ENCODE measurements at regions not wholly inside any gene's neighbourhood (a gene's known extent, or its start where the extent isn't known, plus 50 kb on each side); places are given as distances from the start of the nearest gene placed in this dataset.
"Not testable (repeated sequence)": the region's sequence is repeated elsewhere in the genome, so short reads cannot be mapped to it uniquely, and the experiment has no call there.

DNA sequence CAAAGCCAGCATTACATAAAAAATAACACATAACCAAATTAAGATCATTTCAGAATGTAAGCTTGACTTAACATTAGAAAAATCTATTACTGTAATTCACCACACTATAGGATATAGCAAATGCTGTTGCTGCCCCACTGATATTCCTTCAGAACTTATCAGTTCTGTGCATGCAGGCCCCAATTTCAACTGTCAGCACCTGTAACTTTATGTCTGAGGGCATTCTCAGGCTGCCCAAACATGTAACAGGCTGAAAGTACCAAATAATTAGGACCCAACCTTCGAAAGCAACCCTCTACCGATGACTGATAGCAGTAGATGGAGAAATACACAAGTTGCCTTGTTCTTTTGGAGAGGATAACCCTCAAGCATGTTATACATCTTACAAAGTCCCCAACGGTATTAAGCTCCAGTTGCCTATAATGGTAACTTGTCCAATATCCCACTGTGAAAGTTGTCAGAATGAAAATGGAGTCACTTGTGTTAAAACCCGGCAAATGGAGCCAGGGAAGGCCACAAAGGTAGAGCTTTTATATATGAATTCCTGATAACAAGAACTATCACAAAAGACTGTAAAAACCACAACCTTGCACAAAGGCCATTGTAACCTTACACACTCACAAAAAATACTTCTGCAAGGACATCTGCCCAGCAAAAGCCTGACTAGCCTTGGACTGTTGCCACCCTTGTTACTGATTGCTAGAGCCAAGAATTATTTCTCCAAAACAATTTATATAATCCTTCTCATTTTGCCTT is 66.9 kb upstream of the ZNF746 start:
- no peak for DNase-seq (ENCODE audit: low spot score)

DNA sequence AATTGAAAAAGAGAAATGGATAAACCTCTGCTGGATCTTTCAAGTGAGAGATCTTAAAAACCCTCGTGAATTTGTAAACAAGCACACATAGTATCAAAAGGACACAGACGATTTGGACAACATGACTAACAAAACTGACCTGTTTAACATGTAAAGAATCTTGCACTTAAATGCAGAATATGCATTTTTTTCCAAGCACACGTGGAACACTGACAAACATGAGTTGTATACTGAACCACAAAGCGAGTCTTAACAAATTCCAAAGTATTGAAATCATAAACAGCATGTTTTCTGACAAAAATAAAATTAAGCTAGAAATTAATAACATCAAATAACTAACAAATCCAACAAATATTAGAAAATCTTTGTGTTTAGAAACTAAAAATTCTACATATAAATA is 65.0 kb upstream of the ZNF746 start:
- no peak for DNase-seq (ENCODE audit: low spot score)

DNA sequence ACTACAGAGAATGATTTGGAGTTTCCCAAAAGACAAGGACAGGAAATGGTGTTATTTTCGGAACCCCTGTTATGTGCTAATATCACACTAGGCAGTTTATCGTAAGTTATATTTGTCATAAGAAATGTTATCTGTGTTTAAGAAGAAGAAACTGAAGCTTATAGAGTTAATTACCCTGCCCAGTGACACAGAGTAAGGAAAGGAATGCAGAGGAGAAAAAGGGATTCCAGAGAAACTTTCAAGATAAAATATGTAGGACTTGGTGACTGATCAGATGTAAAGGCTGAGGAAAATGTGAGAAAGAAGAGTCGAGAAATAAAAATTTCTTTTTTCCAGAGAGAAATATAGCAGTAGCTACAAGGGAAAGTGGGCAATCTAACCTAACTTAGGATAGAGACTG is 63.5 kb upstream of the ZNF746 start:
- DNase-seq (ENCODE audit: low spot score): no peak

DNA sequence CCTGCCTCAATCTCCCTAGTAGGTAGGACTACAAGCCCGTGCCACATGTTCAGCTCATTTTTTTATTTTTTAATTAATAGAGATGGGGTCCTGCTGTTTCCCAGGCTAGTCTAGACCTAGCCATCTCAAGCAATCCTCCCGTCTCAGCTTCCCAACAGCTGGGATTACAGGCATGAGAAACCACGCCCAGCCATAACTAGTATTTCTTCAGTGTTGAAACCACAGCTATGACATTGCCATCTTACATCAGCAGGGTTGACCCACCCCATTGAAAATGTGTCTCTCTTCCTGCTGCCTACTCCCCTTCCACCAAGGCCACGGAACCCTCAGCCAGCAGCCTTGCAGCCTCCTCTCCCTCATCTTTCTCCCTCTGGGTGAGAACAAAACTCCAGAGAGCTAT is 62.1 kb upstream of the ZNF746 start:
- no peak for DNase-seq (ENCODE audit: low spot score)

DNA sequence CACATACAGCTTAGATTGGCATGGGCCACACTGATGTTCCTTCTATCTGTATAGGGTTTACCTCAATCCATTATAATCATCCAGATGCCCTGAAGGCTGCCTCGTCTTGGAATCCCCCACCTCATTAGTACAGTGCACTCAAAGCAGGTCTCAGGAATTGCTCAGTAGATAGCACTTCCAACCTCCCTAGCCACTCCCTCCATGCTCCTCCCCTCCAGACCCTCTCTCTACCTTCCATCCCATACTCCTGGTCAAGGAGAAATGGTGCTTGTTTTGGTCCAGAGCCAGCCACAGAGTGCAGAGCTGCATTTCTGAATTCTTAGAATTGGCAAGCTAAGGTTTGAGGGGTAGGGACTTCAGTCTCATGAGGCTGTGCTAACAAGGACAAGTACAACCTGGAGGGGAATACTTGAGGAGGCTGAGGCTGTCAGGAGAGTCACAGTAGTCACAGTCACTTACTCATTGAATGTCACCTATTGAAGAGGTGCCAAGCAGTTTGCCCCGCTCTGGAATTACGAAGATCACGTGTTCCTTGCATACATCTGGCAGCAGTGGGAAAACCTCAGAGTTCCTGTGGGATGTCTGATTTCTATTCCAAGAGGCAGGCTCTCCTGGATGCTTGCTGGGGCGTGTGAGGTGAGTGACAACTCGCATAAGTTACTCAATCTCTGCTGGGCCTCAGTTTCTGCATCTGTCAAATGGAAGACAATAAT is 60.7 kb upstream of the ZNF746 start:
- no peak for DNase-seq (ENCODE audit: low spot score)

DNA sequence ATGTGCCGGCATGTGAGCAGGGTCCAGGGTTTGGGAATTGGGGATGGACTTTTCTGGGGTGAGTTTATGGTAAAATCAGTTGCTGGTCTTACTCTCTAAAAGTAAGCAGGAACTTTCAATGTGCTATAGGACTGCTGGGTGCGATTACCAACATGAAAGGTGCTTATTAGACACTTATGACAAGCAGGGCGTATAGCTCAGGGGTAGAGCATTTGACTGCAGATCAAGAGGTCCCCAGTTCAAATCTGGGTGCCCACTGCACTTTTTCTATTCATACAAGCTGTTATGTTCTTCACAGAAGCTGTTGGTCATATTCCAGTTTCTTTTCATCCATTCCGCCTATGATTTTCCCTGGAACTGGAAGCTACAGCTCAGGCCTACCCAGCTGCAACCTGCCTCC is 58.9 kb upstream of the ZNF746 start:
- DNase-seq (ENCODE audit: low spot score): not testable (repeated sequence)

DNA sequence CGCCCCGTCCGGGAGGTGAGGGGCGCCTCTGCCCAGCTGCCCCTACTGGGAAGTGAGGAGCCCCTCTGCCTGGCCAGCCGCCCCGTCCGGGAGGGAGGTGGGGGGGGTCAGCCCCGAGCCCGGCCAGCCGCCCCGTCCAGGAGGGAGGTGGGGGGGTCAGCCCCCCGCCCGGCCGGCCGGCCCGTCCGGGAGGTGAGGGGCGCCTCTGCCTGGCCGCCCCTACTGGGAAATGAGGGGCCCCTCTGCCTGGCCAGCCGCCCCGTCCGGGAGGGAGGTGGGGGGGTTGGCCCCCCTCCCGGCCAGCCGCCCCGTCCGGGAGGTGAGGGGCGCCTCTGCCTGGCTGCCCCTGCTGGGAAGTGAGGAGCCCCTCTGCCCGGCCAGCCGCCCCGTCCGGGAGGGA is 57.2 kb upstream of the ZNF746 start:
- not testable (repeated sequence) for DNase-seq (ENCODE audit: low spot score)

DNA sequence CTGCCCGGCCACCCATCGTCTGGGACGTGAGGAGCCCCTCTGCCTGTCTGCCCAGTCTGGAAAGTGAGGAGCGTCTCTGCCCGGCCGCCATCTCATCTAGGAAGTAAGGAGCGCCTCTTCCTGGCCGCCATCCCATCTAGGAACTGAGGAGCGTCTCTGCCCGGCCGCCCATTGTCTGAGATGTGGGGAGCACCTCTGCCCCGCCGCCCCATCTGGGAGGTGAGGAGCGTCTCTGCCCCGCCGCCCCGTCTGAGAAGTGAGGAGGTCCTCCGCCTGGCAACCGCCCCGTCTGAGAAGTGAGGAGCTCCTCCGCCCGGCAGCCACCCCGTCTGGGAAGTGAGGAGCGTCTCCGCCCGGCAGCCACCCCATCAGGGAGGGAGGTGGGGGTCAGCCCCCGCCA is 56.4 kb upstream of the ZNF746 start:
- DNase-seq (ENCODE audit: low spot score): not testable (repeated sequence)

DNA sequence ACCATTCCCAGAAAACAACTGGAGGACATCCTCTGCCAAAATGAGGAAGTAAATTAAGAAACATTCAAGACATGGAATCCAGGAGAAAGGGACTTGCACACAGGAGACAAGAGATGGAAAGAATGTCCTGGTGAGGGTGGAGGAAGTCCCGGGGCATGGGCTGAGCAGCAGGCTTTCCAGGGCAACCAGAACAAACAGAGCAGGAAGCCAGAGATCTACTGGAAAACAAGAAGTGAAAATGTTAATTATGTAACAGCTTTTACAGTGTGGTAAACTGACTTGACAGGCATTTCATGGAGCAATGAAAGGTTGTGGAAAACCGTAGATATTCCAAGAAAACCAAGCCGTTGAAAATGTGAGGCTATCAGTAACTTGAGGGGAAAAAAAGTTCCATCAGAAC is 55.2 kb upstream of the ZNF746 start:
- no peak for DNase-seq (ENCODE audit: low spot score)

Measured in activated CD4-positive, alpha-beta T cell treated with anti-CD3 and anti-CD28 coated beads, Interleukin-2, Interleukin-4, amounts not matched to agents 100 ng/mL and 50 ng/mL, durations not matched to agents 16 hours and 8 hours (primary cell).